GM12873 (cell line): ENCODE measurements at regions not wholly inside any gene's neighbourhood (a gene's known extent, or its start where the extent isn't known, plus 50 kb on each side); places are given as distances from the start of the nearest gene placed in this dataset.

Experiments used
- TF ChIP-seq, protein P1 (sequence below): IDR thresholded peaks from 2 replicates; pipeline ENCODE4 v1.5.1; 2012; ENCODE audit warnings: low read depth, mild to moderate bottlenecking, moderate library complexity, low read length, control low read depth; ENCODE audit not compliant: insufficient read depth; ENCODE audit errors: missing control alignments

DNA sequence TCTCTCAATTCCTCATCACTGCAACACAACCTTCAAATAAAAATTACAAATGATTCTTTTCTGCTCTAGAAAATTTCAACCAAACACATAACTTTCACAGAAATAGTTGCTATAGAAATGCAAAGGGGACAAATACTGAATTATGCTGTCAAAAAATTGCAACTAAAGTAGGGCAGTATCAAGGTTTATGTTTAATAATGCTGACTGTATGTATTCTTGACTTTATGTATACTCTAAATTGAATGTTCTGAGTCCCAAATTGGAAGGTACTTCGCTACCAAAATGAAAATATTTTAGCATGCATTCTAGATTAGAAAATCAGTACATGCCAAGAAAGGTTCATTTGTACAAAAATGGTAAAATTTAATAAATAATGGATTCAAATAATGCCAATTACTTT is 237.3 kb upstream of the TET2 start:
- TF ChIP-seq, protein P1, sequence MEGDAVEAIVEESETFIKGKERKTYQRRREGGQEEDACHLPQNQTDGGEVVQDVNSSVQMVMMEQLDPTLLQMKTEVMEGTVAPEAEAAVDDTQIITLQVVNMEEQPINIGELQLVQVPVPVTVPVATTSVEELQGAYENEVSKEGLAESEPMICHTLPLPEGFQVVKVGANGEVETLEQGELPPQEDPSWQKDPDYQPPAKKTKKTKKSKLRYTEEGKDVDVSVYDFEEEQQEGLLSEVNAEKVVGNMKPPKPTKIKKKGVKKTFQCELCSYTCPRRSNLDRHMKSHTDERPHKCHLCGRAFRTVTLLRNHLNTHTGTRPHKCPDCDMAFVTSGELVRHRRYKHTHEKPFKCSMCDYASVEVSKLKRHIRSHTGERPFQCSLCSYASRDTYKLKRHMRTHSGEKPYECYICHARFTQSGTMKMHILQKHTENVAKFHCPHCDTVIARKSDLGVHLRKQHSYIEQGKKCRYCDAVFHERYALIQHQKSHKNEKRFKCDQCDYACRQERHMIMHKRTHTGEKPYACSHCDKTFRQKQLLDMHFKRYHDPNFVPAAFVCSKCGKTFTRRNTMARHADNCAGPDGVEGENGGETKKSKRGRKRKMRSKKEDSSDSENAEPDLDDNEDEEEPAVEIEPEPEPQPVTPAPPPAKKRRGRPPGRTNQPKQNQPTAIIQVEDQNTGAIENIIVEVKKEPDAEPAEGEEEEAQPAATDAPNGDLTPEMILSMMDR = no peak

DNA sequence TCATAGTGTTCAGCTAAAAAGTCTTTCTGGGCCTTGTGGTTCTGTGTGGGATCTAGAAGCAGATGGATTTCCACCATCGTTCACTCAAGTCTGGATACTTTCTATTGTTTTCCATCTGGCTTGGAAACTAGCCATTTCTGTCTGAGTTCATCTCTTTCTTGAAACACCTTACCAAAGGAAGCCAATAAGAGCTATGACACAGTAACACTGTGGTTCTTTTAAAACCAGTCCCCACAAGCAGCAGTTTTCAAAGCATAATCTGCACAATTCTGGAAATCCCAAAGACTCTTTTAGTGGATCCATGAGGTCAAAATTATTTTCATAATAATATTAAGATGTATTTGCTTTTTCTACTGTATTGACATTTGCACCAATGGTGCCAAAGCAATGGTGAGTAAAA is 234.2 kb upstream of the TET2 start:
- TF ChIP-seq, protein P1 = no peak

- TF ChIP-seq, protein P1 = no peak
These were observed 231.3 kb upstream of the TET2 start for GRCh38 chr4:104915373-104915772.

GRCh38 chr4:104915864-104916263 is 230.8 kb upstream of the TET2 start:
- TF ChIP-seq, protein P1 = no peak

DNA sequence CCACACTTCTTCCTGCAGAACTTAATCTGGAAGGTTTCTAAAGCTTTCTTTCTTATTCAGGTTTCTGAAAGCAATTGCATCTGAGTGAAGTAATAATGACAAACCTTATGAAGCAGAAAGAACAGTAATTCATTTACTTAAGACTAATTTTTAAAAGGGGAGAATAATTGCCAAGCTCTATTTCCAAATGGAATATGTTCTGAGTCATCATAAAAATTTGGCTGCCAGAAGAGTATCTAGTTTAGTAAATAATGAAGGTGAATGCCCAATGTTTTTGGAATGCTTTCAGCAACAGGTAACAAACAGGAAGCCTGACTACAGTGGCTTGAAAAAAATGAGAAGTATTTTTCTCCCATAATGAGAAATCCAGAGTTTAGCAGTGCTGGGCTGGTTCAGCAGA is 227.3 kb upstream of the TET2 start:
- TF ChIP-seq, protein P1 = no peak

DNA sequence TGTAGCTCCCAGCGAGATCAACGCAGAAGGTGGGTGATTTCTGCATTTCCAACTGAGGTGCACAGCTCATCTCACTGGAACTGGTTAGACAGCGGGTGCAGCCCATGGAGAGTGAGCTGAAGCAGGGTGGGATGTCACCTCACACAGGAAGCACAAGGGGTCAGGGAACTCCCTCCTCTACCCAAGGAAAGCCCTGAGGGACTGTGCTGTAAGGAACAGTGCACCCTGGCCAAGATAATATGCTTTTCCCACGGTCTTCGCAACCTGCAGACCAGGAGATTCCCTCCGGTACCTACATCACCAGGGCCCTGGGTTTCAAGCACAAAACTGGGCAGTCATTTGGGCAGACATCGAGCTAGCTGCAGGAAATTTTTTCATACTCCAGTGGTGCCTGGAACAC is 216.4 kb upstream of the TET2 start:
- TF ChIP-seq, protein P1 = no peak

- TF ChIP-seq, protein P1 = peak; percentile 53
These were observed 215.6 kb upstream of the TET2 start for GRCh38 chr4:104930745-104931736.
